ENCODE measurements at regions not wholly inside any gene's neighbourhood (a gene's known extent, or its start where the extent isn't known, plus 50 kb on each side); places are given as distances from the start of the nearest gene placed in this dataset.

GRCh38 chr3:88641033-88641604 lies 466.3 kb upstream of the EPHA3 start:
- ATAC-seq (no peak; the same call in 2 of the 3 replicates), DNase-seq (ENCODE audit: low spot score) (no peak)
- Histone ChIP-seq H3K27ac (ENCODE audit: low read depth) (no peak overlapping the region), H3F3A (replicated peaks; ENCODE audit: low read depth) (no peaks in the 10 kb centered on the region), H3K9me2 (ENCODE audit: insufficient read depth) (no peaks in the 10 kb centered on the region), H3K36me3 (ENCODE audit: insufficient read depth) (no peaks in the 10 kb centered on the region), H3K79me2 (replicated peaks; ENCODE audit: insufficient read depth) (no peaks in the 10 kb centered on the region), H3K4me3 (no peak overlapping the region), H4K20me1 (replicated peaks; ENCODE audit: insufficient read depth) (no peaks in the 10 kb centered on the region), H3K4me2 (no peak overlapping the region), H3K27me3 (ENCODE audit: insufficient read depth) (no peaks in the 10 kb centered on the region), H3K4me1 (ENCODE audit: insufficient read depth) (no peaks in the 10 kb centered on the region), H2AFZ (no peak overlapping the region)
- Mint-ChIP-seq H3K4me1 (peaks cover 7% of the 10 kb centered on the region), H3K9me3 (peaks cover 3% of the 10 kb centered on the region; the same call in 2 of the 3 replicates), H3K36me3 (ENCODE audit: low read depth) (no peaks in the 10 kb centered on the region; the same call in 2 of the 3 replicates), H3K27me3 (ENCODE audit: insufficient read depth, low read depth, poor library complexity) (peaks cover 2% of the 10 kb centered on the region), H3K4me3 (no peak overlapping the region), H3K27ac (no peak overlapping the region)
- TF ChIP-seq STAT1 (IDR thresholded peaks at IDR 0.05; ENCODE audit: unreplicated experiment) (no peak), EZH2 (IDR thresholded peaks at IDR 0.05; ENCODE audit: low read depth, unreplicated experiment) (no peak), ZNF331 (CRISPR knock-in tag; IDR thresholded peaks at IDR 0.05; ENCODE audit: low read depth) (no peak), ZNF462 (CRISPR knock-in tag; IDR thresholded peaks at IDR 0.05) (no peak), CTCF (conservative IDR thresholded peaks at IDR 0.05; ENCODE audit: low read depth in 2 of 2) (no peak), NANOG (IDR thresholded peaks at IDR 0.05; ENCODE audit: borderline replicate concordance) (no peak), EZH2phosphoT487 (IDR thresholded peaks at IDR 0.05; ENCODE audit: unreplicated experiment) (no peak), ZNF114 (CRISPR knock-in tag; IDR thresholded peaks at IDR 0.05) (no peak), CREB1 (CRISPR knock-in tag; IDR thresholded peaks at IDR 0.05; ENCODE audit: low read depth) (no peak)

Measured in GM23338 (cell line).